Panc1 (cell line): ENCODE measurements at regions not wholly inside any gene's neighbourhood (a gene's known extent, or its start where the extent isn't known, plus 50 kb on each side); places are given as distances from the start of the nearest gene placed in this dataset.

ENCODE experiments used
- POLR2AphosphoS5 ChIP-seq: IDR thresholded peaks from 2 replicates; pipeline ENCODE4 v1.6.1; 2012; ENCODE audit warnings: mild to moderate bottlenecking, low read depth, low read length, moderate library complexity
- TCF7L2 ChIP-seq: IDR thresholded peaks from 2 replicates; pipeline ENCODE4 v1.6.1; 2011; ENCODE audit warnings: mild to moderate bottlenecking, low read depth, low read length, inconsistent platforms
- TF ChIP-seq, protein P1 (sequence below), 2 experiments: IDR thresholded peaks; 2 replicates each; pipeline ENCODE4 v1.6.1; 2011 to 2012; ENCODE audit warnings: low read depth in 2 of 2, control low read depth in 1 of 2, low read length in 1 of 2, mild to moderate bottlenecking in 1 of 2, moderate library complexity in 1 of 2; ENCODE audit not compliant: insufficient read depth in 1 of 2
- TF ChIP-seq, protein P2 (sequence below): fragments of 450-650 bp; IDR thresholded peaks from 2 replicates; pipeline ENCODE4 v1.5.1; 2017; ENCODE audit warnings: mild to moderate bottlenecking

DNA sequence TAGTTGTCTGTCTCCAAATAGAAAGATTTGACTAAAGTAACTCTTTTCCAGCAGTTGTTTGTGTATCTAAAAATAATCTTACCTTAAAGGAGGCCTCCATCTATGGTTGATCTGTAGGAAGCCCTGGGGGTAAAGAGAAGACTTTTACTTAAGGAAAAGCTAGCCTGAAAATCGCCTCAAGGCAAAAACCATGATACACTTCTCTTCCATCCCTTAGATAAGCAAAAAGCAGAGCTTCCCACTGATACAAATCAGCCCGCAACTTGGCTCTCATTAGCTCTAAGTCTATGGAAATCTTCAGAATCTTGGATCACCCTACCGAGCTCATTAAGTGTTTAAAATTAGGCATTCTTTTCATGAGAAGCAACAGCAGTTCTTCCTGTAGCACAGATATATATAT is 576.9 kb upstream of the PTBP2 start:
- TF ChIP-seq, protein P1, sequence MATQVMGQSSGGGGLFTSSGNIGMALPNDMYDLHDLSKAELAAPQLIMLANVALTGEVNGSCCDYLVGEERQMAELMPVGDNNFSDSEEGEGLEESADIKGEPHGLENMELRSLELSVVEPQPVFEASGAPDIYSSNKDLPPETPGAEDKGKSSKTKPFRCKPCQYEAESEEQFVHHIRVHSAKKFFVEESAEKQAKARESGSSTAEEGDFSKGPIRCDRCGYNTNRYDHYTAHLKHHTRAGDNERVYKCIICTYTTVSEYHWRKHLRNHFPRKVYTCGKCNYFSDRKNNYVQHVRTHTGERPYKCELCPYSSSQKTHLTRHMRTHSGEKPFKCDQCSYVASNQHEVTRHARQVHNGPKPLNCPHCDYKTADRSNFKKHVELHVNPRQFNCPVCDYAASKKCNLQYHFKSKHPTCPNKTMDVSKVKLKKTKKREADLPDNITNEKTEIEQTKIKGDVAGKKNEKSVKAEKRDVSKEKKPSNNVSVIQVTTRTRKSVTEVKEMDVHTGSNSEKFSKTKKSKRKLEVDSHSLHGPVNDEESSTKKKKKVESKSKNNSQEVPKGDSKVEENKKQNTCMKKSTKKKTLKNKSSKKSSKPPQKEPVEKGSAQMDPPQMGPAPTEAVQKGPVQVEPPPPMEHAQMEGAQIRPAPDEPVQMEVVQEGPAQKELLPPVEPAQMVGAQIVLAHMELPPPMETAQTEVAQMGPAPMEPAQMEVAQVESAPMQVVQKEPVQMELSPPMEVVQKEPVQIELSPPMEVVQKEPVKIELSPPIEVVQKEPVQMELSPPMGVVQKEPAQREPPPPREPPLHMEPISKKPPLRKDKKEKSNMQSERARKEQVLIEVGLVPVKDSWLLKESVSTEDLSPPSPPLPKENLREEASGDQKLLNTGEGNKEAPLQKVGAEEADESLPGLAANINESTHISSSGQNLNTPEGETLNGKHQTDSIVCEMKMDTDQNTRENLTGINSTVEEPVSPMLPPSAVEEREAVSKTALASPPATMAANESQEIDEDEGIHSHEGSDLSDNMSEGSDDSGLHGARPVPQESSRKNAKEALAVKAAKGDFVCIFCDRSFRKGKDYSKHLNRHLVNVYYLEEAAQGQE (IDR thresholded peaks at IDR 0.05; ENCODE audit: insufficient read depth in 1 of 2, low read depth in 2 of 2, low read length in 1 of 2), result no peak
- TF ChIP-seq, protein P2, sequence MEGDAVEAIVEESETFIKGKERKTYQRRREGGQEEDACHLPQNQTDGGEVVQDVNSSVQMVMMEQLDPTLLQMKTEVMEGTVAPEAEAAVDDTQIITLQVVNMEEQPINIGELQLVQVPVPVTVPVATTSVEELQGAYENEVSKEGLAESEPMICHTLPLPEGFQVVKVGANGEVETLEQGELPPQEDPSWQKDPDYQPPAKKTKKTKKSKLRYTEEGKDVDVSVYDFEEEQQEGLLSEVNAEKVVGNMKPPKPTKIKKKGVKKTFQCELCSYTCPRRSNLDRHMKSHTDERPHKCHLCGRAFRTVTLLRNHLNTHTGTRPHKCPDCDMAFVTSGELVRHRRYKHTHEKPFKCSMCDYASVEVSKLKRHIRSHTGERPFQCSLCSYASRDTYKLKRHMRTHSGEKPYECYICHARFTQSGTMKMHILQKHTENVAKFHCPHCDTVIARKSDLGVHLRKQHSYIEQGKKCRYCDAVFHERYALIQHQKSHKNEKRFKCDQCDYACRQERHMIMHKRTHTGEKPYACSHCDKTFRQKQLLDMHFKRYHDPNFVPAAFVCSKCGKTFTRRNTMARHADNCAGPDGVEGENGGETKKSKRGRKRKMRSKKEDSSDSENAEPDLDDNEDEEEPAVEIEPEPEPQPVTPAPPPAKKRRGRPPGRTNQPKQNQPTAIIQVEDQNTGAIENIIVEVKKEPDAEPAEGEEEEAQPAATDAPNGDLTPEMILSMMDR, result no peak
- TF ChIP-seq TCF7L2 (no peak), POLR2AphosphoS5 (no peak)
